ENCODE measurements at regions not wholly inside any gene's neighbourhood (a gene's known extent, or its start where the extent isn't known, plus 50 kb on each side); places are given as distances from the start of the nearest gene placed in this dataset.

DNA sequence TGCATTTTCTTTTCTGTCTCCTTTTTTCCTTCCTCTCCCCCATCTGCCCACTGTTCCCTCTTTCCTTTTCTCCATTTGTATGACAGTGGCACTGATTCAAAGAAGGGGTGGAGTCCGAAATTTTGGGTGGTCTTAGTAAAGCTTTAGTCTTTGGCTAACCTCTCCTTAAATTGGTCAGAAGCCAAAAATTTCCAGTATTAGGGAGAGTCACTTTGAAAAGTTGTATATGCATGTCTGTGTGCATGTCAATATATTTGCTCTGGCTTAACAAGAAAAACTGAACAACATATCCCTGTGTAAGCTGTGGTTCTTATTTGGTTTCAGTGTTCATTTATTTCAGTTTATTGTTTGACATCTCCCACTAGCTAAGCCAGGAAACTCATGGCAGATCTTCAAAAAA lies 314.8 kb upstream of the CXADR start:
- TF ChIP-seq EZH2 (IDR thresholded peaks at IDR 0.05; ENCODE audit: insufficient read depth, poor library complexity, severe bottlenecking) = no peak
- TF ChIP-seq EZH2phosphoT487 (IDR thresholded peaks at IDR 0.05; ENCODE audit: insufficient read depth, low read depth) = no peak

Measured in GM23248 (cell line).